ENCODE measurements at regions not wholly inside any gene's neighbourhood (a gene's known extent, or its start where the extent isn't known, plus 50 kb on each side); places are given as distances from the start of the nearest gene placed in this dataset.

DNA sequence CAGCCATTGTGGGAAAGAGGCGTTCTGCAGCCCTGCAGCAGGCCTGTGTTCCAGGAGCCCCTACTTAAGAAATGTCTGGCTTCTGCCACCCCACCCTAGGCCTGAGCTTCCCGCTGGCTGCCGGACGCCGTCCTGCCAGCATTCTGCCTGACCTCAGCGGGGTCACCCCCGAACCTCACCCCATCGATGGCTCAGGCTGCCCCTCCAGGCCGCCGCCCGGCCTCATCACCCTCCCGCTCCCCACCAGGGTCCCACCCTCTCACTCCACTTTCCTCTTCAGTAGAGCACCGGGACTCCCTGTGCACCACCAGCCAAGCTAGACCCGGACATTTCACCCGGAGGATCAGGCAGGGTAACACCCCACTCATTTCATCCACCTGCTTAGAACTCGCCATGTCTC, 73.6 kb upstream of the SALL3 start:
- TF ChIP-seq POLR2AphosphoS5 (IDR thresholded peaks at IDR 0.05): no peak
- TF ChIP-seq, protein P1, sequence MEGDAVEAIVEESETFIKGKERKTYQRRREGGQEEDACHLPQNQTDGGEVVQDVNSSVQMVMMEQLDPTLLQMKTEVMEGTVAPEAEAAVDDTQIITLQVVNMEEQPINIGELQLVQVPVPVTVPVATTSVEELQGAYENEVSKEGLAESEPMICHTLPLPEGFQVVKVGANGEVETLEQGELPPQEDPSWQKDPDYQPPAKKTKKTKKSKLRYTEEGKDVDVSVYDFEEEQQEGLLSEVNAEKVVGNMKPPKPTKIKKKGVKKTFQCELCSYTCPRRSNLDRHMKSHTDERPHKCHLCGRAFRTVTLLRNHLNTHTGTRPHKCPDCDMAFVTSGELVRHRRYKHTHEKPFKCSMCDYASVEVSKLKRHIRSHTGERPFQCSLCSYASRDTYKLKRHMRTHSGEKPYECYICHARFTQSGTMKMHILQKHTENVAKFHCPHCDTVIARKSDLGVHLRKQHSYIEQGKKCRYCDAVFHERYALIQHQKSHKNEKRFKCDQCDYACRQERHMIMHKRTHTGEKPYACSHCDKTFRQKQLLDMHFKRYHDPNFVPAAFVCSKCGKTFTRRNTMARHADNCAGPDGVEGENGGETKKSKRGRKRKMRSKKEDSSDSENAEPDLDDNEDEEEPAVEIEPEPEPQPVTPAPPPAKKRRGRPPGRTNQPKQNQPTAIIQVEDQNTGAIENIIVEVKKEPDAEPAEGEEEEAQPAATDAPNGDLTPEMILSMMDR (IDR thresholded peaks at IDR 0.05; ENCODE audit: poor library complexity, severe bottlenecking): no peak
- no peak for TF ChIP-seq EP300 (conservative IDR thresholded peaks at IDR 0.05; ENCODE audit: poor library complexity, severe bottlenecking)
- TF ChIP-seq EZH2 (IDR thresholded peaks at IDR 0.05; ENCODE audit: borderline replicate concordance, insufficient read depth, low read length, poor library complexity, severe bottlenecking): no peak
- TF ChIP-seq, protein P2, sequence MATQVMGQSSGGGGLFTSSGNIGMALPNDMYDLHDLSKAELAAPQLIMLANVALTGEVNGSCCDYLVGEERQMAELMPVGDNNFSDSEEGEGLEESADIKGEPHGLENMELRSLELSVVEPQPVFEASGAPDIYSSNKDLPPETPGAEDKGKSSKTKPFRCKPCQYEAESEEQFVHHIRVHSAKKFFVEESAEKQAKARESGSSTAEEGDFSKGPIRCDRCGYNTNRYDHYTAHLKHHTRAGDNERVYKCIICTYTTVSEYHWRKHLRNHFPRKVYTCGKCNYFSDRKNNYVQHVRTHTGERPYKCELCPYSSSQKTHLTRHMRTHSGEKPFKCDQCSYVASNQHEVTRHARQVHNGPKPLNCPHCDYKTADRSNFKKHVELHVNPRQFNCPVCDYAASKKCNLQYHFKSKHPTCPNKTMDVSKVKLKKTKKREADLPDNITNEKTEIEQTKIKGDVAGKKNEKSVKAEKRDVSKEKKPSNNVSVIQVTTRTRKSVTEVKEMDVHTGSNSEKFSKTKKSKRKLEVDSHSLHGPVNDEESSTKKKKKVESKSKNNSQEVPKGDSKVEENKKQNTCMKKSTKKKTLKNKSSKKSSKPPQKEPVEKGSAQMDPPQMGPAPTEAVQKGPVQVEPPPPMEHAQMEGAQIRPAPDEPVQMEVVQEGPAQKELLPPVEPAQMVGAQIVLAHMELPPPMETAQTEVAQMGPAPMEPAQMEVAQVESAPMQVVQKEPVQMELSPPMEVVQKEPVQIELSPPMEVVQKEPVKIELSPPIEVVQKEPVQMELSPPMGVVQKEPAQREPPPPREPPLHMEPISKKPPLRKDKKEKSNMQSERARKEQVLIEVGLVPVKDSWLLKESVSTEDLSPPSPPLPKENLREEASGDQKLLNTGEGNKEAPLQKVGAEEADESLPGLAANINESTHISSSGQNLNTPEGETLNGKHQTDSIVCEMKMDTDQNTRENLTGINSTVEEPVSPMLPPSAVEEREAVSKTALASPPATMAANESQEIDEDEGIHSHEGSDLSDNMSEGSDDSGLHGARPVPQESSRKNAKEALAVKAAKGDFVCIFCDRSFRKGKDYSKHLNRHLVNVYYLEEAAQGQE (IDR thresholded peaks at IDR 0.05; ENCODE audit: borderline replicate concordance): no peak
